DOHH2 (cell line): ENCODE measurements at regions not wholly inside any gene's neighbourhood (a gene's known extent, or its start where the extent isn't known, plus 50 kb on each side); places are given as distances from the start of the nearest gene placed in this dataset.

Experiments used
- H3F3A ChIP-seq: fragments of 200-600 bp; sonication (generic), shearing (Covaris generic); 2 replicates; pipeline ENCODE4 v1.6.0; 2016; ENCODE audit warnings: antibody characterized with exemption, mild to moderate bottlenecking; ENCODE audit not compliant: control insufficient read depth, insufficient read depth
- H3K27ac ChIP-seq: fragments of 200-600 bp; sonication (generic); 2 replicates; pipeline ENCODE4 v1.5.1; 2014; ENCODE audit warnings: low read depth, mild to moderate bottlenecking, low read length, moderate library complexity
- H3K27me3 ChIP-seq: fragments of 200-600 bp; sonication (generic); 2 replicates; pipeline ENCODE4 v1.6.1; 2014; ENCODE audit warnings: mild to moderate bottlenecking, low read length, mixed read lengths; ENCODE audit not compliant: control insufficient read depth
- H3K36me3 ChIP-seq: fragments of 200-600 bp; sonication (generic); 2 replicates; pipeline ENCODE4 v1.6.1; 2014; ENCODE audit warnings: mild to moderate bottlenecking, low read length, moderate library complexity, mixed read lengths; ENCODE audit not compliant: control insufficient read depth
- H3K4me1 ChIP-seq: fragments of 200-600 bp; sonication (generic); 2 replicates; pipeline ENCODE4 v1.6.1; 2014; ENCODE audit warnings: mild to moderate bottlenecking, low read length, mixed read lengths; ENCODE audit not compliant: control insufficient read depth
- H3K4me2 ChIP-seq: fragments of 200-600 bp; sonication (generic); 2 replicates; pipeline ENCODE4 v1.6.0; 2014; ENCODE audit warnings: mild to moderate bottlenecking, low read length, moderate library complexity
- H3K4me3 ChIP-seq: fragments of 200-600 bp; sonication (generic); 2 replicates; pipeline ENCODE4 v1.5.1; 2014; ENCODE audit warnings: mild to moderate bottlenecking, low read length, mixed read lengths
- H3K79me2 ChIP-seq: fragments of 200-600 bp; sonication (generic); 2 replicates; pipeline ENCODE4 v1.6.1; 2014; ENCODE audit warnings: mild to moderate bottlenecking, low read length, mixed read lengths; ENCODE audit not compliant: control insufficient read depth
- H3K9me2 ChIP-seq: fragments of 200-600 bp; sonication (generic); replicated peaks from 2 replicates; pipeline ENCODE4 v1.6.1; 2014; ENCODE audit warnings: mild to moderate bottlenecking, low read length, mixed read lengths; ENCODE audit not compliant: control insufficient read depth
- H3K9me3 ChIP-seq: fragments of 200-600 bp; sonication (generic); 2 replicates; pipeline ENCODE4 v1.6.1; 2014; ENCODE audit warnings: antibody characterized with exemption, low read length, mixed read lengths; ENCODE audit not compliant: control insufficient read depth, insufficient read depth
- H4K20me1 ChIP-seq: fragments of 200-600 bp; sonication (generic); 2 replicates; pipeline ENCODE4 v1.6.0; 2014; ENCODE audit warnings: low read depth, mild to moderate bottlenecking, antibody characterized with exemption, low read length, moderate library complexity; ENCODE audit not compliant: control insufficient read depth, insufficient read depth
- EZH2phosphoT487 ChIP-seq: fragments of 200-600 bp; sonication (generic); IDR thresholded peaks from 2 replicates; pipeline ENCODE4 v1.6.1; 2017; ENCODE audit warnings: borderline replicate concordance, mild to moderate bottlenecking, antibody characterized with exemption, low read length, moderate library complexity, mixed read lengths
- TF ChIP-seq, protein P1 (sequence below): fragments of 200-600 bp; sonication (generic); IDR thresholded peaks from one replicate; pipeline ENCODE4 v1.5.1; 2014; ENCODE audit warnings: antibody characterized with exemption, mild to moderate bottlenecking, low read depth, low read length; ENCODE audit not compliant: poor library complexity, severe bottlenecking

DNA sequence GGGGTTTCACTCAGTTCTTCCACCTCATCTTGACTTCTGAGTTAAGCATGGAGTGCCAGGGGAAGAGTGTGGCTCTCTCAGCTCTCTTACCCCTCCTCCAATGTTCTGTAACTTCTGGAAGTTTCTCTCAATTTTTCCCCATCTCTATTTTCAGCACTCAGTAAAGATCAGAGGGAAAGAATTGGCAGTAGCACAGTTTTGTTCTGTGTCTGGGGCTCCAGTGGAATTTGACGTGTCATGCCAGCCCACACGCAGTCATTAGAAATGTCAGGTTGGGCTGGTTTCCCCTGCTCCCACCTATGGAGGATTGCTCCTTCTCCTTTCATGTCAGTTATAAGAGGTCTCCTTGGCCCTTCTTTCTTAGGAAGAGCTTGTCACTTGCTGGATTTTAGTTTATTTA is 104.6 kb upstream of the COL3A1 start:
- no peaks in the 10 kb centered on the region for H3F3A ChIP-seq
- H3K9me2 ChIP-seq, result no peaks in the 10 kb centered on the region
- H3K4me2 ChIP-seq, result no peak overlapping the region
- H4K20me1 ChIP-seq, result no peaks in the 10 kb centered on the region
- no peak overlapping the region for H3K27ac ChIP-seq
- no peaks in the 10 kb centered on the region for H3K9me3 ChIP-seq
- no peak overlapping the region for H3K4me3 ChIP-seq
- TF ChIP-seq, protein P1, sequence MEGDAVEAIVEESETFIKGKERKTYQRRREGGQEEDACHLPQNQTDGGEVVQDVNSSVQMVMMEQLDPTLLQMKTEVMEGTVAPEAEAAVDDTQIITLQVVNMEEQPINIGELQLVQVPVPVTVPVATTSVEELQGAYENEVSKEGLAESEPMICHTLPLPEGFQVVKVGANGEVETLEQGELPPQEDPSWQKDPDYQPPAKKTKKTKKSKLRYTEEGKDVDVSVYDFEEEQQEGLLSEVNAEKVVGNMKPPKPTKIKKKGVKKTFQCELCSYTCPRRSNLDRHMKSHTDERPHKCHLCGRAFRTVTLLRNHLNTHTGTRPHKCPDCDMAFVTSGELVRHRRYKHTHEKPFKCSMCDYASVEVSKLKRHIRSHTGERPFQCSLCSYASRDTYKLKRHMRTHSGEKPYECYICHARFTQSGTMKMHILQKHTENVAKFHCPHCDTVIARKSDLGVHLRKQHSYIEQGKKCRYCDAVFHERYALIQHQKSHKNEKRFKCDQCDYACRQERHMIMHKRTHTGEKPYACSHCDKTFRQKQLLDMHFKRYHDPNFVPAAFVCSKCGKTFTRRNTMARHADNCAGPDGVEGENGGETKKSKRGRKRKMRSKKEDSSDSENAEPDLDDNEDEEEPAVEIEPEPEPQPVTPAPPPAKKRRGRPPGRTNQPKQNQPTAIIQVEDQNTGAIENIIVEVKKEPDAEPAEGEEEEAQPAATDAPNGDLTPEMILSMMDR, result no peak
- TF ChIP-seq EZH2phosphoT487, result no peak
- no peaks in the 10 kb centered on the region for H3K27me3 ChIP-seq
- no peaks in the 10 kb centered on the region for H3K4me1 ChIP-seq
- H3K36me3 ChIP-seq, result no peaks in the 10 kb centered on the region
- H3K79me2 ChIP-seq, result no peaks in the 10 kb centered on the region

DNA sequence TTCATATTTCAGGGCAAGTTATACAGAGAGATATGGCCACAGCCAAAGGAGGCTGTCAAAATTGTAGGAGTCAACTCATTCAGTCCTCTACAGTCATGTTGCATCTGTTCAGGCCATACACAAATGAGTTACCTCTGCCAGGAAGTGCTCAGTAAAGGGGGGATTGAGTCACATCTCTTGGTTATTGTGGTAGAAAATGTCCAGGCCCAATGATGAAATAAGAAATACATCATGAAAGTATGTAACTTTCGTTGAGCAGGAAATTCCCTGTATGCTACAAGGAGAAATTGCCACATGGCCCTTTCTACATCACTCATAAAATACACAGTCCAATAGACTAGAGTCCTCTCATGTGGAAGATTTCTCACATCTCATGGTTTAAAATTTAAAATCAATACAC is 103.9 kb upstream of the COL3A1 start:
- Histone ChIP-seq H3K9me3 (no peaks in the 10 kb centered on the region), H3K4me3 (no peak overlapping the region), H3K79me2 (no peaks in the 10 kb centered on the region), H4K20me1 (no peaks in the 10 kb centered on the region), H3K4me1 (no peaks in the 10 kb centered on the region), H3K36me3 (no peaks in the 10 kb centered on the region), H3K4me2 (no peak overlapping the region), H3K27ac (no peak overlapping the region), H3K27me3 (no peaks in the 10 kb centered on the region), H3F3A (no peaks in the 10 kb centered on the region), H3K9me2 (no peaks in the 10 kb centered on the region)
- TF ChIP-seq EZH2phosphoT487, result no peak
- TF ChIP-seq, protein P1, result no peak

DNA sequence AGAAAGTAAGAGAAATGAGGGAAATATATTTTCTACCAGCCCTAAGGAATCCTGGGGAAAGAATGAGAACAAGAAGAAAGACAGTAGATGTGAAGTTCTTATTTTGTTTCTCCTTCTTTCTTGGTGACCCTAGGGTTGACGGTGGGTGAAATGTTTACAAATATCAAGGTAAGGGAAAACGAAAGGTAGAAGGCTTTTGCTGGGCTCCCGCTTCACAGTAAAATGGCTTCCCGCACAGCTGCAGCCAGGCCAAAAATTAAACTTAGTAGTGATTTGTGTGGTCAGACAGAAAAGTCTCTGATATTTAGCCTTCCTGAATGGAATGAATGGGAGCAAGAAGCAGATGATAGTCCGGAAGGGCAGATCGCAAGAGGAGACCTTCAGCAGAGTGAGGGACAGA is 99.1 kb upstream of the COL3A1 start:
- no peaks in the 10 kb centered on the region for H3F3A ChIP-seq

More for the DNA sequence above, 99.1 kb upstream of the COL3A1 start:
- no peaks in the 10 kb centered on the region for H3K27me3 ChIP-seq
- no peak overlapping the region for H3K4me3 ChIP-seq
- no peaks in the 10 kb centered on the region for H3K36me3 ChIP-seq
- no peaks in the 10 kb centered on the region for H4K20me1 ChIP-seq
- H3K4me1 ChIP-seq, result no peaks in the 10 kb centered on the region
- H3K79me2 ChIP-seq, result no peaks in the 10 kb centered on the region
- no peaks in the 10 kb centered on the region for H3K9me2 ChIP-seq
- TF ChIP-seq, protein P1, result no peak
- TF ChIP-seq EZH2phosphoT487, result no peak
- no peak overlapping the region for H3K27ac ChIP-seq
- H3K9me3 ChIP-seq, result no peaks in the 10 kb centered on the region
- H3K4me2 ChIP-seq, result no peak overlapping the region
